H1 (cell line): ENCODE measurements at regions not wholly inside any gene's neighbourhood (a gene's known extent, or its start where the extent isn't known, plus 50 kb on each side); places are given as distances from the start of the nearest gene placed in this dataset.

Source experiments
- CTCF ChIA-PET: fragments of 300-600 bp; sonication (Branson Sonifier 250); formaldehyde crosslinking; loops from one replicate; lab custom pipeline; 2021; ENCODE audit not compliant: partially characterized antibody; lab: Charles Lee
- POLR2A ChIA-PET: fragments of 300-600 bp; sonication (Branson Sonifier 250); formaldehyde crosslinking; loops from one replicate; lab custom pipeline; 2021; ENCODE audit warnings: inconsistent platforms; ENCODE audit not compliant: partially characterized antibody; lab: Charles Lee
- DNase-seq, 2 experiments: peaks; one replicate each; pipeline versions ENCODE4 v3.0.0 to v3.0.0-alpha.2; 2010 to 2022; ENCODE audit warnings: low spot score in 2 of 2, low read depth in 1 of 2, mixed read lengths in 1 of 2
- FAIRE-seq: peaks from 2 replicates; lab custom pipeline; 2011; peaks lifted over from hg19 to GRCh38; lab: Jason Lieb, UNC
- H2AFZ ChIP-seq: 2 replicates; pipeline ENCODE4 v1.8.1; 2012; ENCODE audit warnings: low read length, inconsistent platforms
- H2AK5ac ChIP-seq: 2 replicates; pipeline ENCODE4 v1.6.1; 2013; ENCODE audit warnings: low read depth, low read length
- H2BK120ac ChIP-seq: replicated peaks from 2 replicates; pipeline ENCODE3; 2013; ENCODE audit warnings: low read depth, low read length, inconsistent platforms
- H2BK12ac ChIP-seq: 2 replicates; pipeline ENCODE4 v1.6.1; 2013; ENCODE audit warnings: low read depth, low read length
- H2BK15ac ChIP-seq: 2 replicates; pipeline ENCODE4 v1.6.1; 2013; ENCODE audit warnings: low read length
- H2BK20ac ChIP-seq: 2 replicates; pipeline ENCODE4 v1.6.1; 2013; ENCODE audit warnings: low read length
- H2BK5ac ChIP-seq: 2 replicates; pipeline ENCODE4 v1.6.1; 2013; ENCODE audit warnings: low read depth, low read length
- H3K14ac ChIP-seq: 2 replicates; pipeline ENCODE4 v1.6.1; 2013; ENCODE audit warnings: inconsistent platforms; ENCODE audit not compliant: insufficient read length
- H3K18ac ChIP-seq: 2 replicates; pipeline ENCODE4 v1.6.1; 2013; ENCODE audit warnings: low read length; ENCODE audit errors: extremely low read depth
- H3K23ac ChIP-seq: 2 replicates; pipeline ENCODE4 v1.6.1; 2013; ENCODE audit warnings: inconsistent platforms; ENCODE audit not compliant: insufficient read length
- H3K23me2 ChIP-seq: 2 replicates; pipeline ENCODE4 v1.6.1; 2013; ENCODE audit warnings: low read depth, low read length
- H3K27ac ChIP-seq: 2 replicates; pipeline ENCODE4 v1.6.1; 2011; ENCODE audit warnings: low read depth, low read length, inconsistent platforms
- H3K27me3 ChIP-seq, 4 experiments: replicated peaks in 1 of 4; 1 replicate in 1 of 4; 2 replicates in 3 of 4; pipeline versions ENCODE4 v1.6.1 to v1.8.1; 2011 to 2013; ENCODE audit warnings: low read length in 3 of 4, mild to moderate bottlenecking in 3 of 4, inconsistent platforms in 2 of 4, mixed read lengths in 2 of 4, moderate library complexity in 1 of 4; ENCODE audit not compliant: control insufficient read depth in 3 of 4, insufficient read depth in 3 of 4; ENCODE audit errors: extremely low read depth in 1 of 4
- H3K36me3 ChIP-seq, 4 experiments: 2 replicates each; pipeline versions ENCODE4 v1.6.1 to v1.8.1; 2011 to 2013; ENCODE audit warnings: mild to moderate bottlenecking in 4 of 4, low read length in 3 of 4, moderate library complexity in 2 of 4, control low read depth in 1 of 4, inconsistent platforms in 1 of 4; ENCODE audit not compliant: insufficient read depth in 4 of 4, control insufficient read depth in 2 of 4
- H3K4ac ChIP-seq: replicated peaks from 2 replicates; pipeline ENCODE3; 2013; ENCODE audit warnings: low read length, low read depth, mixed read lengths, inconsistent platforms; ENCODE audit not compliant: insufficient read length
- H3K4me1 ChIP-seq, 4 experiments: replicated peaks in 1 of 4; 1 replicate in 1 of 4; 2 replicates in 3 of 4; pipeline versions ENCODE4 v1.6.1 to v1.8.1; 2011 to 2013; ENCODE audit warnings: low read length in 3 of 4, inconsistent platforms in 2 of 4, mixed read lengths in 1 of 4; ENCODE audit not compliant: insufficient read depth in 4 of 4, control insufficient read depth in 3 of 4
- H3K4me2 ChIP-seq, 2 experiments: 2 replicates each; pipeline versions ENCODE4 v1.6.1 to v1.8.1; 2011 to 2013; ENCODE audit warnings: low read depth in 2 of 2, low read length in 2 of 2, control low read depth in 1 of 2, inconsistent platforms in 1 of 2, mild to moderate bottlenecking in 1 of 2; ENCODE audit not compliant: insufficient read depth in 1 of 2
- H3K4me3 ChIP-seq, 4 experiments: fragments of 200-600, 300-600 bp in 1 of 4; sonication (generic), shearing (Covaris generic), sonication (Bioruptor Twin) in 1 of 4; 2 replicates each; pipeline versions ENCODE4 v1.5.1 to v1.8.1; 2011 to 2016; ENCODE audit warnings: low read length in 4 of 4, low read depth in 3 of 4, control low read depth in 2 of 4, inconsistent platforms in 2 of 4, mild to moderate bottlenecking in 2 of 4, mixed read lengths in 1 of 4, moderate library complexity in 1 of 4; ENCODE audit not compliant: insufficient read depth in 2 of 4; ENCODE audit errors: extremely low read depth in 1 of 4
- H3K56ac ChIP-seq: replicated peaks from 2 replicates; pipeline ENCODE3; 2013; ENCODE audit warnings: low read depth, mild to moderate bottlenecking, mixed read lengths, low read length, inconsistent platforms; ENCODE audit not compliant: insufficient read length
- H3K79me1 ChIP-seq: 2 replicates; pipeline ENCODE4 v1.6.1; 2013; ENCODE audit warnings: low read depth, low read length, control low read depth
- H3K79me2 ChIP-seq, 2 experiments: 2 replicates each; pipeline versions ENCODE4 v1.6.1 to v1.8.1; 2012 to 2013; ENCODE audit warnings: low read length in 2 of 2, mild to moderate bottlenecking in 2 of 2, inconsistent platforms in 1 of 2; ENCODE audit not compliant: insufficient read depth in 2 of 2, control insufficient read depth in 1 of 2
- H3K9ac ChIP-seq, 4 experiments: replicated peaks in 1 of 4; 1 replicate in 1 of 4; 2 replicates in 3 of 4; pipeline versions ENCODE4 v1.6.1 to v1.8.1; 2011 to 2013; ENCODE audit warnings: low read depth in 3 of 4, low read length in 3 of 4, control low read depth in 2 of 4, mild to moderate bottlenecking in 2 of 4, moderate library complexity in 2 of 4, inconsistent platforms in 1 of 4; ENCODE audit errors: extremely low read depth in 1 of 4
- H3K9me3 ChIP-seq, 2 experiments: 2 replicates each; pipeline versions ENCODE4 v1.6.1 to v1.8.1; 2012 to 2013; ENCODE audit warnings: mild to moderate bottlenecking in 2 of 2, moderate library complexity in 2 of 2, control low read depth in 1 of 2, inconsistent platforms in 1 of 2, low read depth in 1 of 2, low read length in 1 of 2, mixed read lengths in 1 of 2; ENCODE audit not compliant: insufficient read depth in 2 of 2
- H4K20me1 ChIP-seq, 2 experiments: replicated peaks in 1 of 2; 2 replicates each; pipeline versions ENCODE3 to v1.8.1; 2011 to 2013; ENCODE audit warnings: inconsistent platforms in 2 of 2, low read length in 2 of 2, mild to moderate bottlenecking in 1 of 2; ENCODE audit not compliant: insufficient read depth in 2 of 2, control insufficient read depth in 1 of 2
- H4K5ac ChIP-seq: 2 replicates; pipeline ENCODE4 v1.6.1; 2013; ENCODE audit warnings: low read length, low read depth, mixed read lengths, inconsistent platforms; ENCODE audit not compliant: insufficient read length
- H4K8ac ChIP-seq: 2 replicates; pipeline ENCODE4 v1.8.0; 2013; ENCODE audit warnings: mild to moderate bottlenecking, moderate library complexity, low read length, inconsistent platforms; ENCODE audit not compliant: insufficient read depth; ENCODE audit errors: extremely low read depth
- H4K91ac ChIP-seq: replicated peaks from 2 replicates; pipeline ENCODE3; 2013; ENCODE audit warnings: low read length, mixed read lengths, inconsistent platforms; ENCODE audit not compliant: insufficient read length
- CBX8 ChIP-seq: fragments of 300-800, 300-1000 bp; sonication (generic); IDR thresholded peaks from 2 replicates; pipeline ENCODE4 v1.7.1; 2016; ENCODE audit warnings: low read depth, low read length, borderline replicate concordance
- CEBPB ChIP-seq: IDR thresholded peaks from 2 replicates; pipeline ENCODE4 v1.6.1; 2012; ENCODE audit warnings: low read depth, low read length
- CREB1 ChIP-seq: IDR thresholded peaks from 2 replicates; pipeline ENCODE4 v1.6.1; 2012; ENCODE audit warnings: inconsistent platforms
- EZH2 ChIP-seq: fragments of 200-600 bp; sonication (generic); IDR thresholded peaks from 2 replicates; pipeline ENCODE4 v1.7.1; 2012; ENCODE audit warnings: low read depth, mild to moderate bottlenecking, moderate library complexity, low read length, inconsistent platforms; ENCODE audit not compliant: severe bottlenecking
- HDAC6 ChIP-seq: IDR thresholded peaks from one replicate; pipeline ENCODE4 v1.7.1; 2012; ENCODE audit warnings: low read depth, mild to moderate bottlenecking, inconsistent platforms, low read length, moderate library complexity
- JUN ChIP-seq: IDR thresholded peaks from 2 replicates; pipeline ENCODE4 v1.6.1; 2011; ENCODE audit warnings: low read depth, mild to moderate bottlenecking, improper control_type of control experiment, low read length
- PHF8 ChIP-seq: fragments of 200-600 bp; sonication (generic); conservative IDR thresholded peaks from 2 replicates; pipeline ENCODE4 v1.7.1; 2012; ENCODE audit warnings: low read depth, mild to moderate bottlenecking, inconsistent platforms, low read length, moderate library complexity
- SIX5 ChIP-seq: IDR thresholded peaks from 2 replicates; pipeline ENCODE4 v1.6.1; 2011; ENCODE audit warnings: mild to moderate bottlenecking, low read depth, low read length
- SP1 ChIP-seq: IDR thresholded peaks from 2 replicates; pipeline ENCODE4 v1.6.1; 2011; ENCODE audit warnings: low read depth, low read length
- SRF ChIP-seq: IDR thresholded peaks from 2 replicates; pipeline ENCODE4 v1.6.1; 2011; ENCODE audit warnings: mild to moderate bottlenecking, low read depth, low read length, moderate library complexity
- WGBS, 2 experiments: shearing (Covaris generic) in 1 of 2; methylation state at CpG; one replicate each; pipeline versions ENCODE4 v1.1.6 to v1.1.7; 2013 to 2015; ENCODE audit warnings: low lambda C conversion rate in 2 of 2, mixed read lengths in 2 of 2, inconsistent platforms in 1 of 2, low coverage in 1 of 2, missing lambda C conversion rate in 1 of 2; ENCODE audit not compliant: insufficient replicate concordance in 2 of 2, insufficient coverage in 1 of 2, insufficient read length in 1 of 2; ENCODE audit errors: extremely low coverage in 1 of 2, missing lambda C conversion rate in 1 of 2; 5-methylcytosine and 5-hydroxymethylcytosine counted together

DNA sequence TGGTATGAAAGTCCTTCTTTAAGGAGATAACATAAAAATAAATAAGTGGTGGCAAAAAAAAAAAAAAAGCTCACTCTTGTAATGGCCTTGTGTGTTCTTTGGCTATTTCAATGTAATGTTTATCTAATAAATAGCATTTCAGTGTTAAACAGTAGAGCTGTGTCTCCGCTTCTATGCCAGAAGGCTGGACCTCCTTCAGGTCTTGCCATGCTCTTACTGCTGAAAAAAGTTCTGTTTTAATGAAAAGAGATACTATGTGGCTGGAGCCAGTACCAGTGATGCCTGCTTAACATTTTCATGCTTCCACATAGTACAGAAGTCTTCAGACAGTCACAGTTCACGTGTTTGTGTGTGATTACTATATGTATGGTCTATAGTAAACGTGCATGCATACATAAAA, 74.1 kb upstream of the PRICKLE1 start:
- ChIA-PET POLR2A (no interaction called here), CTCF (interaction anchor here (0.6 to 1.2 kb wide), 2 partner anchors 76 to 691 kb away, joined by 3 read pairs; no protein-coding TSS in a partner anchor)
- no peak overlapping the region for H2BK5ac ChIP-seq
- no peak overlapping the region for H2BK12ac ChIP-seq
- DNase-seq (no peak), FAIRE-seq (no peak)
- no peak overlapping the region for H2BK15ac ChIP-seq
- no peak overlapping the region for H3K9ac ChIP-seq
- H2BK120ac ChIP-seq: no peak overlapping the region
- no peak overlapping the region for H4K91ac ChIP-seq
- H2AK5ac ChIP-seq: no peak overlapping the region
- no peaks in the 10 kb centered on the region for H3K79me1 ChIP-seq
- H3K14ac ChIP-seq: no peak overlapping the region
- no peaks in the 10 kb centered on the region for H3K27me3 ChIP-seq
- no peak overlapping the region for H2AFZ ChIP-seq
- no peak overlapping the region for H3K4me2 ChIP-seq
- no peaks in the 10 kb centered on the region for H4K20me1 ChIP-seq
- peaks cover 12 to 18% of the 10 kb centered on the region in 2 experiments for H3K9me3 ChIP-seq
- no peak overlapping the region for H3K4me3 ChIP-seq
- no peak overlapping the region for H4K5ac ChIP-seq
- H2BK20ac ChIP-seq: no peak overlapping the region
- no peaks in the 10 kb centered on the region for H3K79me2 ChIP-seq
- peaks cover 0 to 4% (median 0%) of the 10 kb centered on the region in 4 experiments; a peak in 1 of 8 replicates for H3K36me3 ChIP-seq
- peaks cover 0 to 6% (median 4%) of the 10 kb centered on the region in 4 experiments; a peak in 4 of 7 replicates for H3K4me1 ChIP-seq
- no peak overlapping the region for H3K4ac ChIP-seq
- H3K27ac ChIP-seq: no peak overlapping the region
- no peak overlapping the region for H3K18ac ChIP-seq
- TF ChIP-seq SP1 (no peak), CEBPB (no peak), HDAC6 (no peak), SIX5 (no peak), CREB1 (no peak), SRF (no peak), JUN (no peak), CBX8 (no peak), EZH2 (no peak), PHF8 (no peak)
- H3K23ac ChIP-seq: no peak overlapping the region
- no peaks in the 10 kb centered on the region for H3K23me2 ChIP-seq
- no peak overlapping the region for H4K8ac ChIP-seq
- H3K56ac ChIP-seq: no peak overlapping the region
- 89% methylated on average over 3 of the region's 3 CpGs; no CpG with 5 or more reads in 1 of the 2 experiments for WGBS, 2 experiments
